ENCODE measurements at regions not wholly inside any gene's neighbourhood (a gene's known extent, or its start where the extent isn't known, plus 50 kb on each side); places are given as distances from the start of the nearest gene placed in this dataset.

GRCh38 chr6:134609716-134610261, 291.9 kb upstream of the SGK1 start:
- Histone ChIP-seq H3K4me1 (ENCODE audit: control insufficient read depth in 1 of 2, insufficient read depth in 1 of 2, low read depth in 1 of 2, low read length in 1 of 2) (no peaks in the 10 kb centered on the region), H3K9me3 (no peaks in the 10 kb centered on the region), H3K27me3 (no peaks in the 10 kb centered on the region), H3K36me3 (no peaks in the 10 kb centered on the region), H3K4me3 (ENCODE audit: low read depth in 1 of 2, low read length in 1 of 2) (no peak overlapping the region), H3K27ac (no peak overlapping the region)
- no peak for TF ChIP-seq CTCF (IDR thresholded peaks at IDR 0.05)

GRCh38 chr6:134607411-134607810, 289.5 kb upstream of the SGK1 start:
- no peaks in the 10 kb centered on the region for H3K9me3 ChIP-seq
- H3K4me3 ChIP-seq (ENCODE audit: low read depth in 1 of 2, low read length in 1 of 2): no peak overlapping the region
- TF ChIP-seq CTCF (IDR thresholded peaks at IDR 0.05): no peak
- peaks cover 10 to 16% of the 10 kb centered on the region in 2 experiments for H3K4me1 ChIP-seq (ENCODE audit: control insufficient read depth in 1 of 2, insufficient read depth in 1 of 2, low read depth in 1 of 2, low read length in 1 of 2)
- no peaks in the 10 kb centered on the region for H3K36me3 ChIP-seq
- no peak overlapping the region for H3K27ac ChIP-seq
- H3K27me3 ChIP-seq: no peaks in the 10 kb centered on the region

DNA sequence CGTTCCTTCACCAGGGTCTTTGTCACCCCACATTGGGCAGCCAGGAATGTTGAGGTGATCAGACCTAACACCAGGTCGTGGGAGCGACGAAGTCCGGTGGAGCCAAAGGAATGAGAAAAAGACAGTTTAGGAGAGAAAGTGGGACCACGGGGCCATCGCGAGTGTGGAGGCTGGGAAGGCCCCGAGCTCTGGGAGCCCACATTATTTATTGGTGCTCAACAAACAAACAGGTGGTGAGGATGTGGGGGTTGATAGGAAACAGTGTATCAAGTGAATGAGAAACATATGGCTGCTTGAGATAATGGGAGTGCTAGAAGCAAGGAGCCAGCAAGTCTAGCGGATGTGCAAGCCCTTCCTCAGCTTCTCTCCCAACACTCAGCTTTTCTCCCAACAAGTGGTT, 287.1 kb upstream of the SGK1 start:
- Histone ChIP-seq H3K9me3 (no peaks in the 10 kb centered on the region), H3K4me3 (ENCODE audit: low read depth in 1 of 2, low read length in 1 of 2) (no peak overlapping the region), H3K27me3 (no peaks in the 10 kb centered on the region), H3K4me1 (ENCODE audit: control insufficient read depth in 1 of 2, insufficient read depth in 1 of 2, low read depth in 1 of 2, low read length in 1 of 2) (peaks cover 10 to 16% of the 10 kb centered on the region in 2 experiments), H3K36me3 (no peaks in the 10 kb centered on the region), H3K27ac (no peak overlapping the region)
- TF ChIP-seq CTCF (IDR thresholded peaks at IDR 0.05): no peak

- Histone ChIP-seq H3K9me3 (no peaks in the 10 kb centered on the region), H3K27me3 (no peaks in the 10 kb centered on the region), H3K4me1 (ENCODE audit: control insufficient read depth in 1 of 2, insufficient read depth in 1 of 2, low read depth in 1 of 2, low read length in 1 of 2) (peaks cover 10 to 16% of the 10 kb centered on the region in 2 experiments), H3K4me3 (ENCODE audit: low read depth in 1 of 2, low read length in 1 of 2) (no peak overlapping the region), H3K27ac (peak overlapping the region; percentile 49), H3K36me3 (no peaks in the 10 kb centered on the region)
- TF ChIP-seq CTCF (IDR thresholded peaks at IDR 0.05): no peak
Measured at GRCh38 chr6:134604014-134604676, 286.2 kb upstream of the SGK1 start.

DNA sequence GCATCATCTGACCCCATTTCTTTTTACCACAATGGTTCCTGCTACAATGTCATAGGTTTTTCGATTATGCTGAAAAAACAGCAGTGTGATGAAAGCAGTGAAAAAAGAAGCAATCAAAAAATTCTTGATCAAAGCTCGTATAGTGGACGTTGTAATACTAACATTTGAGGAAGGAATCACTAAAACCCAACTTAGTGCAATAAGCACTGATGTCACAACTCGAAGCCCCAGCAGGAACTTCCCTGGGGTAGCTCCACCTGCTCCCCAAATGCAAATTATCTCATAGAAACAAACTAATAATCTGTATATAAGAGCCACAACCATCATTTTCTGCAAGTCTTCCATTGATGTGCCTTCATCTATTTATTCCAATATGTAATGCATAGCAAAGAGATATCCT, 285.6 kb upstream of the SGK1 start:
- no peak overlapping the region for H3K4me3 ChIP-seq (ENCODE audit: low read depth in 1 of 2, low read length in 1 of 2)
- no peaks in the 10 kb centered on the region for H3K27me3 ChIP-seq
- peaks cover 10 to 16% of the 10 kb centered on the region in 2 experiments for H3K4me1 ChIP-seq (ENCODE audit: control insufficient read depth in 1 of 2, insufficient read depth in 1 of 2, low read depth in 1 of 2, low read length in 1 of 2)
- no peaks in the 10 kb centered on the region for H3K36me3 ChIP-seq
- no peak for TF ChIP-seq CTCF (IDR thresholded peaks at IDR 0.05)
- H3K27ac ChIP-seq: peak overlapping the region; percentile 49
- no peaks in the 10 kb centered on the region for H3K9me3 ChIP-seq
